HUDEP-2 (cell line): ENCODE measurements at regions not wholly inside any gene's neighbourhood (a gene's known extent, or its start where the extent isn't known, plus 50 kb on each side); places are given as distances from the start of the nearest gene placed in this dataset.
"Not testable (repeated sequence)": the region's sequence is repeated elsewhere in the genome, so short reads cannot be mapped to it uniquely, and the experiment has no call there.

Experiments
- DNase-seq, 76 experiments: peaks; one replicate each; lab custom pipeline; 2025; ENCODE audit not compliant: unreplicated experiment in 76 of 76; lab: John Stamatoyannopoulos, UW

DNA sequence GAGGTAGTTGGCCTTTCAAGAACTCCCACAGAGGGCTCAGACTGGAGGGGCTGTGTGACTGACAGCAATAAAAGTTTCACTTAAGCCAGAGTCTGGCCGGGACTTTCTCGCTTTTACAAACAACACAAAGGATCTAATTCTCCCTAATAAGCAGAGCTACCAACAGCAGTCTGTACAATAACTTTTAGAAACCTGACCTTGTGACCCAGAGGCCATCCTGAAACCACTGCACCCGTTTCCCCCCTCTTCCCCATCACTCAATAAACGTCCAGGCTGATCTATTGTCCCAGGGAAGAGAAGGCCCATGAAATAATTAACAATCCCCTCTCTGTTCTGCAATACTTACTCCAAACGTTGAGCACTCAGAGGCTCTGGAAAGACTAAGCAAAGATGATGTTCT, 442.4 kb downstream of the ZIC3 start:
- DNase-seq: no peak

DNA sequence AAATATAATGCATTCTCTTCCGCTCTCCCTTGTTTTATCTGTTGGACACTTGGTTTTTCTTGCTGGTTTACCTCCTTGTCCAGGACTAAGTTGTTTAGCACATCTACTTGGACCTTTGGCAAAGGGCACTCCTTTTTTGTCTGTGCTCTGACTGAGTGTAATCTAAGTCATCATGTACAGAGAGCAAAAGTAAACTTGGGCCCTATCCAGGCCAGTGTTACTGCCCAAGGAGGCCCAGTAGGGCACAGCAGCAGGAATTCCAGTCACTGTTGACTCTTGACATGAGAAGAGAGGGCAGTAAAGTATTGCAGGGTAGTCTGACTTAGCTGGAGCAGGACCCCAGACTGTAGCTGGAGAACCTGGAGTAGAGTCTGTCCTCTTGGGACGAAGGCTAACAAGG, 445.5 kb downstream of the ZIC3 start:
- no peak for DNase-seq

DNA sequence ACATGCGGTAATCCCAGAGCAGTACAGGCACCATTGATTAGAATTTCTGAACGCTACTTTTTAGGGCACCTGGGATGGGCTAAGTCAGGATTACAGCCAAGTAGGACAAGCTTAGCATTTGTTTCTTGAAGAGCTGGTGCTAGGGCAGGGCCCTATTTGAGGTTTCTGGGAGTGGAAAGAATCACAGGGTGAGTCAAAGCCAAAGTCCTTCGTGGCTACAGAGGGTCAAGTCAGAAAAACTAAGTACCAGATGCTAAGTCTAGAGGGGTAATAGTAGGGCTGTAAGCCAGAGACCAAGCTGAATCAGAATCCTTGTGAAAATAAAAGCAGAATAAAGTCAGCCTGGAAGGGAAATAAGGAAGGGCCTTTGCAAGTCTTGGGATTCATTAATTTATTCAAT, 448.6 kb downstream of the ZIC3 start:
- DNase-seq: no peak

DNA sequence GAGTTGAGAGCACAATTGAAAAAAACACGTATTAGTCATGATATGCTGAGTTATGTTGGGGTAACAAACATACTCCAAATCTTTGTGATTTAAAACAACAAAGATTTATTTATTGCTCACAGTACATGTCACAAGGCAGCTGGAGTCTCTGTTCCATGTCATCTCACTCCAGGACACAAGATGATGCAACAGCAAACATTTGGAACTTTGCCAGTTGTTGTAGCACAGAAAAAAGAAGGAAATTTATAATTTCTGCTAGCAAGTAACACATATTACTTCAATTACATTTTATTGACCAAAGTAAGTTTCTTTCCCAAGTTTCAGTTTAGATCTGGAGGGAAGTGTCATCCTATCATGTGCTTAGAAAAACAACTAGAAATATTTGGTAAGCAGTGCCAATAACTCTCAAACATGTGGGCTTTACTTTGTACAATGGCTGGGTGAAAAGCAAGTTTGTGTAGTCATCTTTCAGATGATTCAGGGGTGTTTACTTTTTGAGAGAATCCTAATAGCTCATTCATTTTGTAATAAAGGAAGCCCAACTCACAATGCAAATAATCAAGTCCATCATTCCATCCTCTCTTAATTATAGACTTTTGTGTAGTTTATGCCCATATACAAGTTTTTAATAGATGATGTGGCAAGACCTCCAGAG, 452.3 kb downstream of the ZIC3 start:
- no peak for DNase-seq

DNA sequence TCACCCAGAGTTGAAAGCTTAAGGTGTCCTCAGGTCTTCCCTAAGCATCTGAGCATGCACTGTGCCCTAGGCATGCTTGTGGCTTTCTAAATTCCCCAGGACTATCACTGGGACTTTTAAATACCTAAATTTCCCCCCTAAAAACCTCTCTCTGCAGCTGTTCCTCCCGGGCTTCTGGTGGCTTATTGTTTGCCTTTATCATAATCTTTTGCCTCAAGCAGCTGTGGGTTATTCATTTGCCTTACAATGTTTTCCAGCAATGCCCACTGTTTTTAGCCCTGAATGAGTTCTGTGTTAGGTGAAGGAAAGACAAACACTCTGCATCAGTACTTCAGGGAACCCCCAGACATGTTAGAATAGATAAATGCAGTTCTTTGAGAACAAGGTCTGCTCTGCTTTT, 455.0 kb downstream of the ZIC3 start:
- no peak for DNase-seq

DNA sequence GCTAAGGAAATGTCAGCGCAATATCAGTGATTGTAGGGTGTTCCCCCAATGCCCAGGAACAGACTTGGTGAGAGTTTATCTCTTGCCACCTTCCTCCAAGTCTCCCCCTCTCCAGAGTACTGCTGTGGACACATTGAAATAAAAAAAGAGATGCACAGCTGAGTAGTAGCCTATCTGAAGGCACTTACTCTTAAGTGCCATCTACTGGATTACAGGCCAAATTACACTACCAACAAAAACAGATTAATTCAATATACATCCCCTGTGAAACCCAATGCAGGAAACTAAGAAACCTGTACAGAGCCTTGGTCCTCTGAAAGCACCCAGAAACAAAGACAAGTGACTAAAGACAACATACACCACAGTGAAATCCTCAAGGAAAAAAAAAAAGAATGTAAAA, 460.3 kb downstream of the ZIC3 start:
- no peak for DNase-seq

DNA sequence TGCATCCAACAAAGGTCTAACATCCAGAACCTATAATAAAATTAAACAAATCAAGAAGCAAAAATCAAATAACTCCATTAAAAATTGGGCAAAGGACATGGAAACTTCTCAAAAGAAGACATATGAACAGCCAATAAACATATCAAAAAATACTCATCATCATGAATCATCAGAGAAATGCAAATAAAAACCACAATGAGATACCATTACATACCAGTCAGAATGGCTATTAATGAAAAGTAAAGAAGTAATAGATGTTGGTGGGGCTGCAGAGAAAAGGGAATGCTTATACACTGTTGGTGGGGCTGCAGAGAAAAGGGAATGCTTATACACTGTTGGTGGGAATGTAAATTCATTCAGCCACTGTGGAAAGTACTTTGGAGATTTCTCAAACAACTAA, 465.8 kb downstream of the ZIC3 start:
- DNase-seq: no peak

DNA sequence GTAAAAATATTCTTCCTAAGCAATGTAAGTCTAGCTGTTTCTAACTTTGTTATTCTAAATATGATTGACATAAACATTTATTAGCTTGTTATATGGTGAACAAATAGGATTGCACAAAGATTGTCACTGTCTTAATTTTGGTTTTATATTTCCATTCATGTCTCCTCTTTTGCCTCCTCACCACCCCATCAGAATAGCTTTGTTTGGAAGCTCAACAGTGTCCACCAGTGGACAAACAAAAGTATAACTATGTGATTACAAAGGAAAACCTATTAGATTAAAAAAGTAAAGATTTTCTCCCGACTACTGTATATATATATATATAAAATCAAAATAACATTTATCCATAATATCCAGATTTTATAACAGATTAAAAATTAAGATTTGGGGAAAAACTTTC, 468.2 kb downstream of the ZIC3 start:
- peak in 2 of 76 experiments; percentile 0 for DNase-seq

DNA sequence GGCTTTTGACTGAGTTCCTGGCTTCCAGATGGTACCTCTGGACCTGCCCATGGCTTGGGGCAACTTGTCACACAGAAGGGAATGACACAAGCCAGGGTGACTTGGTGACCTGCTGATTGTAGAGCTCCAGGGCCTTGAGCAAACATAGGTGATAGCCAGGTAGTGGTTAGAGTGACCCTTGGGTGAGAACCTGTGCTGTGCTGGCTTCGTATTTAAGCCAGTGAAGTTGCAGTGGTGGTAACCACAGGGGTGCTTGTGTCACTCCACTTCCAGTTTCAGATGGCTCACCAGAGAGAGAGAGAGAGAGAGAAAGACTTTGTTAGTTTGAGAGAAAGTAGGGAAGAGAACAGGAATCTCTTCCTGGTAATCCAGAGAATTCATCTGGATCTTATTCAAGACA, 471.6 kb downstream of the ZIC3 start:
- DNase-seq: no peak

DNA sequence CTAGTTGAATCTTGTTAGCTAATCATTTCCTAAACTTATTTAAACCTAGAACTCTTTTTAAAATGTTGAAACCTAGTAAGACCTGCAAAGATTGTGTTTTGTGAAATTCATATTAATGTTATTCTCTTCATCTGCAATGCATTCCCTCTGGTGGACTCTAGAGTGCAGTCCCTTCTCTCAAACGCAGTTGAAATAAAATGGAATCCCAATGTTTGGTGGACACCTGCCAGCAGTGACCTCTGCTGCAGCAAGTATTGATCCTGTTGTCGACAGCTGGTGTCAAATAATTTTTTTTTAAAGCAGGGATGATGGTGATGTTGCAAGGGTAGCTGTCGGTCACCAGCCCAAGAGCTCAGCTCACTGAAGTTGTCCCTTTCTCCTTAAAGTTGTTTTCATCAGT, 492.0 kb downstream of the ZIC3 start:
- DNase-seq: no peak

DNA sequence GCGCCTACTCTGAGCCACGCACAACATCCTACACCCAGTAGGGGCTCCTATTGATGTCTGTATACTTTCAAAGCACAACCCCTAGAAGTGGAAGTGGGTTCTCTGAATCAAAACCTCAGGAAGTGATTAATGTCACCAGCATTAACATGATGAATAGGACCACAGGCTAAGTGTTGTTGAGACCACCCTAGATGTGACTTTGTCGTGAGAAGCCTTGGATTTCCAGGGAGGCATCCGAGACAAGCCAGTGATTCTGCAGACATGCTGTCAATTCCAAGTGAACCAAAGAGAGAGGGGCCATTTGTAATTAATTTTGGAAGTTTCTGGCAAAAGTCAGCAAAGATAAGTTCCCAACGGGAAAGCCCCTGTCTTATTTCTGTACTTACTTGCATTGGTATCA, 493.0 kb downstream of the ZIC3 start:
- no peak for DNase-seq

DNA sequence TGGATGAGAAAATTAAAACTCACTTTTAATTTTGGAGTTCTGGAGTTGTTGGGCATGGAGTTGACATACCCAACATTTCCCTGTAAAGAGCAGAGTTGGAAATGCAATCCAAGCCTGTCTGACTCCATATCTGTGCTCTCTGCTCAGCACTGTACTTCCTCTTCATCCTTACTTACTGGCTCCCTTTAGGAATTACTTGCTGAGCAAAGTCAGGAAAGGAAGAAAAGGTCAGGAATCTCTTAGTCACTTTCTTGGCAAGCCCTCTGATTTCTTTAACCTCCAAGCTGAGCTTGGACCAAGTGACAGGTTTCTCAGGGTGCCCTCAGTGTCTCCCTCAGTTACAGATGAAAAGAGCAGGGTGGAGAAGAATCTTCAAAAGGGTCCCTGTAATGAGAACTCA, 501.5 kb downstream of the ZIC3 start:
- no peak for DNase-seq

DNA sequence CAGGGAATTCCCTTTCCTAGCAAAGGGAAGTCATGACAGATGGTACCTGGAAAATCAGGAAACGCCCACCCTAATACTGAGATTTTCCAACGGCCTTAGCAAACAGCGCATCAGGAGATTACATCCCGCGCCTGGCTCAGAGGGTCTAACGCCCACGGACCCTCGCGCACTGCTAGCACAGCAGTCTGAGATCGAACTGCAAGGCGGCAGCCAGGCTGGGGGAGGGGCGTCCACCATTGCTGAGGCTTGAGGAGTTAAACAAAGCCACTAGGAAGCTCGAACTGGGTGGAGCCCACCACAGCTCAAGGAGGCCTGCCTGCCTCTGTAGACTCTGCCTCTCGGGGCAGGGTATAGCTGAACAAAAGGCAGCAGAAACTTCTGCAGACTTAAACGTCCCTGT, 507.7 kb downstream of the ZIC3 start:
- DNase-seq: no peak

DNA sequence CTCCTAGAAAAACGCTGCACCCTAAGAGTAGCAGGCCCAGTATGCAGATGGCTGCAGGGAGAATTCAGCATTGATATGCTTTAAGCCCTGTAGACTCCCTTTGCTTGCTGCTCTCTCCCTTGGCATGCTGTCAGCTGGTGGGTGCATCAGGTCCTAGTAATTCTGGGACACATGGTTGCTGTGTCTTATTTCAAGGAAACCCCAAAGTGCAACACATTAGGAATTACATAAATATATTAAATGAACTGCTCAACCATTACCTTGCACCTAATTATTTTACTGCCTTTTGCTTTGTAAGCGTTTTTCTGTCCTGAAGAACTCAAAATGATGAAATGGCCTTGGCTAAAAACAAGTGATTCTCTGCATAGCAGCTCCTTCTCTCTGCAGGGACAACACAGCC, 516.3 kb downstream of the ZIC3 start:
- DNase-seq: no peak

DNA sequence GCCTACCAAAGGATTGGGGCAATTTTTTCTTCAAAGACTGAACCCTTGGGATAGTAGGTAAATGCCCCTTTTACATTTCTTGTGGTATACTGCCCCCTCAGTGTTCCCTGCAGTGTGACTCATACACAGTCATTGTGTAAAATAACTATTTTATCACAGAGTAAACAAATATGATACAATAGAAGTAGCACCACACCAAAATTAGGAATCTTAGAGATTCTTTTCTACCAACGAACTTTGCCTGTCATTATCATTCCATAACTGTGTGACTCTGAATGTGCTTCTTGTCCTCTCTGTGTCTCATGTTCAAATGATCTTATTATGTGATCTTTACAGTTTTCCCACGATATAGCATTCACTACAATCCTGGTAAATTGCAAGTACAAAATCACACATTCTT, 517.0 kb downstream of the ZIC3 start:
- no peak for DNase-seq

DNA sequence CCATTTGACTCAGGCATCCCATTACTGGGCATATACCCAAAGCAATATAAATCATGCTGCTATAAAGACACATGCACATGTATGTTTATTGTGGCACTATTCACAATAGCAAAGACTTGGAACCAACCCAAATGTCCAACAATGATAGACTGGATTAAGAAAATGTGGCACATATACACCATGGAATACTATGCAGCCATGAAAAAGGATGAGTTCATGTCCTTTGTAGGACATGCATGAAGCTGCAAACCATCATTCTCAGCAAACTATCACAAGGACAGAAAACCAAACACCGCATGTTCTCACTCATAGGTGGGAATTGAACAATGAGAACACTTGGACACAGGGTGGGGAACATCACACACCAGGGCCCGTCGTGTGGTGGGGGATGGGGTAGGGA, 545.0 kb downstream of the ZIC3 start:
- DNase-seq: not testable (repeated sequence)

DNA sequence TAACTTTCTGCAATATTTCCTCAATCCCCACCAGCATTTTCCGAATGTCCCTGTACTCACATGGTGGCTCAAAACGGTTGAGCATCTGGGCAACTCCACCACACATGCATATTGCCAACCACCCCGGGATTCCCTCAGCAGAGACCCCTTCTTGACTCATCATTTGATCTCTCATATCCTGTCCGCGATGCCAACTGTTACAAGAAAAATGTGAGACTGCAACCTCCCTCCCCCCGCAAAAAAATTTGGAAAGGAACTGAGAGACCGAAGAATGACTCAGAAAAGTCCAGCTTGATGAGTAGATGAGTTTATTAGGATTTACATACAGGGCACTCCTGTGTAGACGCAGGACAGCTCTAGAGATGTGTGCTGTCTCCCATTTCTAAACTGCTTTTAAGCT, 561.4 kb downstream of the ZIC3 start:
- no peak for DNase-seq

DNA sequence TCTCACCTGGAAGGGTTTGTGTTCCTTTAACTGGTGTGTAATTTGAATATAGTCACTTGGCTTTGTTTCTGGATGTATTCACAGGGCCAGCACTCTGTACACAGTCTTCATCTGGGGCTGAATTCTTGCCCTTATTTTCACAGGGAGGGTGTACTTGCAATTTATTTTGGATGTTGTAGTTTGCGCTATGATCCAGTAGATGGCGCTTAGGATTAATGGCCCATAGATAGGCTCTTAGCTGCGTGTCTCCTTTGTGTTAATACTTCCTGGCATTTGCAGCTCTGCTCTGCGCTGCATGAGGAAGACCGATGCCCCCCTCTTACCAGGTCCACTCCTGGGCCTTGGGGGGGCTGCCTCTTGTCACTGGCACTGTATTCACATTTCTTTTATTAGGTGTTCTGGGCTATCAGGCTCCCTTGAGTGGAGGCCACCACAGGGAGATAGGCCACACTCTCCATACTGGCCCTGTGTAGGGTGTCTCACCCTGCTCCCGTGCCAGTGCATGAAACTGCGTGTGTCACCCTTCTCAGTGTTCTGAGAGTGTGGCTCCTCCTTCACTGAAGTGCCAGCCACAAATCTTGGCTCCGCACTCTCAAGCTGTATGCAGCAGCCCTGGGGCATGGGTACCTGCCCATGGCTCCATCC, 562.2 kb downstream of the ZIC3 start:
- DNase-seq: peak in 12 of 76 experiments; percentile 0 to 16 (median 2)

DNA sequence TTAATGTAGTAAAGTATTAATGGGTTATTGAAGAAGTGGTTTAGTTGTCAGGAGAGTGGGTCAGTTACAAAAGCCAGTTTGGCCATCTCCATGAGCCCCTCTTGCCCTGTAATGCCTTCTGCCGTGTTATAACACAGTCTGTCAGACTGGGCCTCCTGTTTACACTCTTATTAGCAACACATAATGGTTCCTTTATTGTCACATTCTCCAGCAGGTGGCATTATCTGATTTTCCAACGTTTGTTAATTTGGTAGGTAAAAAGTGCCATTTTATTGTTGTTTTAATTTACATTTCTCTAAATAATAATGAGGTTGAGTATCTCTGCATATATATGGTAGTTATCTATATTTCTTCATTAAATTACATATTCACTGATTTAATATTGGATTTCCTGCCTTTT, 560.8 kb downstream of the FGF13 start:
- DNase-seq: no peak

DNA sequence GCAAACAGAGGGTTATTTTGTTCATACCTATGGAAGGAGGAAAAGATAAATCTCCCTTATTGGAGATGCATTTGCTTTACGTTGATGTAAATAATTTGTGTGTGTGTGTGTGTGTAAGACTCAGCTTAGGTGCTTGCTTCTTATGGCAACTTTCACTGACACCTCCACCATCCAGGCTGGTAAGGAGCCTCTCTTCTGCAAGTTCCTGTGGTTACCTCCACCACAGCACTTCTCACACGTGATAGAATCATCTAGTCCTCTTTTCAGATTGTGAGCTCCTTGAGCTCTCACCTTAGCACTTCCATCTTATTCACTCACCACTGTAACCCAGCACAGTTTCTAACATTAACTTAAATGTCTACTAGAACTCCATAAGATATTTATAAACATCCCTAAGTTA, 553.7 kb downstream of the FGF13 start:
- DNase-seq: no peak

DNA sequence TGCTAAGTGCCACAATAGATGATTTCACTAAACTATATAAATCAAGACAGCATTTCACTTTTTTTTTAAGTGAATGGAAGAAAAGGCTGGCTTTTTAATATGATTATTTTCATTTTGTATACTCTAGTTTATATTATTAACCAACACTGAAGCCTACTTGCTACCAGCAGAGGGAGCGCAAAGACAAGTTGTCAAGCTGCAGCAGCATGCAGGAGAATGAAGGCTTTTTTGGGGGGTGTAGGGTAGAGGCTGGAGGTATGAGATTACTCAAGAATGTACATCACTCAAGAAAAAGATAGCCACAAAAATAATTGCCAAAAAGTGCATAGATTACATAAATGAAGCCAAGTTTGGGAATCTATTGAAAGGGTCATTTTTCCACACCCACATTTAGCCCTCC, 519.5 kb downstream of the FGF13 start:
- peak in 3 of 76 experiments; percentile 0 for DNase-seq

DNA sequence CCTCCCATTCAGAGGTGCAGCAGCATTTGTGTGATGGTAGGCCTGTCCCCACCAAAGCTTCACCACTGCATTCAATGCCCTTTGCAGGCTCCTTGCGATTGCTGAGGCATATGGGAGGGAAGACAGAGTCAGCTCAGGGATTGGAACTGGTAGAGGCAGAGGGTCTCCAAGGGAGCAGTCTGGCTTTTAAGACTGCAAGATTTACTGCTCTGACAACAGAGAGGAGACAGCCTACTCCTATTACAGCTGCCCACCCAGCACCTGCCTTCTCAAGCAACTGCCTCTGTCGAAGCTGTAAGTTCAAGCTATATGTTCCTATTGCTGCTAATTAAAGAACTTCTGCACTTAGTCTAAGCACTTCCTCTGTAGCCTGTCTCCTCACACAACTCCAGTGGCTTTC, 481.8 kb downstream of the FGF13 start:
- no peak for DNase-seq

DNA sequence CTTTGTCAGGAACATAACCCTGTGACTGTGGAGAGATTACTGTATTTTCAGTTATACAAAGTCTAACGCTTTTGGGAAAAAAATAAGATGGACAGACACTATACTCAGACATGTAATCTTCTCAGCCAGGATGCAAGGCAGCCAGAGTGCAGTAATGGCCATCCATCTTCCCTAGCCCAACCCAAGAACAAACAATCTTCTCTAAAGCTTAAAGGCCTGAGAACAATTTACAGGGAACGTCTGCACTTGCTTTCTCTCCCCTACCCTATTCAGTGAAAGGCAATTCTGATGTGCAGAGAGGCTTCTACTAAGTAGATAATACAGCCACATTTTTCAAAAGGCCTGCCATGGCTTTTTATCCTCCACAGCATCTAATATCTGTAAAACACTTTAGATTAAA, 471.3 kb downstream of the FGF13 start:
- DNase-seq: no peak
